MM.1S (cell line): ENCODE measurements at regions not wholly inside any gene's neighbourhood (a gene's known extent, or its start where the extent isn't known, plus 50 kb on each side); places are given as distances from the start of the nearest gene placed in this dataset.

ENCODE experiments used
- CTCF ChIP-seq: fragments of 300-600 bp; sonication (generic); IDR thresholded peaks from 2 replicates; pipeline ENCODE4 v1.5.1; 2016; ENCODE audit warnings: antibody characterized with exemption, low read length, mixed read lengths
- EZH2 ChIP-seq: fragments of 300-600 bp; sonication (generic); optimal IDR thresholded peaks from 2 replicates; pipeline ENCODE3; 2017; ENCODE audit warnings: low read depth, mild to moderate bottlenecking, antibody characterized with exemption, low read length, mixed read lengths
- EZH2phosphoT487 ChIP-seq: fragments of 300-600 bp; sonication (generic); IDR thresholded peaks from 2 replicates; pipeline ENCODE4 v1.6.1; 2018; ENCODE audit warnings: antibody characterized with exemption, low read length

GRCh38 chr18:25881149-25881548 lies 209.3 kb downstream of the SS18 start:
- TF ChIP-seq CTCF, result no peak
- TF ChIP-seq EZH2, result no peak
- TF ChIP-seq EZH2phosphoT487, result no peak
